ENCODE measurements at regions not wholly inside any gene's neighbourhood (a gene's known extent, or its start where the extent isn't known, plus 50 kb on each side); places are given as distances from the start of the nearest gene placed in this dataset.

- TF ChIP-seq CTCF (conservative IDR thresholded peaks at IDR 0.05) (no peak), ZFX (IDR thresholded peaks at IDR 0.05) (no peak)
Measured at GRCh38 chr10:28905371-28905770, 228.1 kb downstream of the BAMBI start.
